GM12875 (cell line): ENCODE measurements at regions not wholly inside any gene's neighbourhood (a gene's known extent, or its start where the extent isn't known, plus 50 kb on each side); places are given as distances from the start of the nearest gene placed in this dataset.

Source experiments
- H3K4me3 ChIP-seq: one replicate; pipeline ENCODE4 v1.5.1; 2011; ENCODE audit warnings: low read depth, low read length, control low read depth
- CTCF ChIP-seq: IDR thresholded peaks from 2 replicates; pipeline ENCODE4 v1.5.1; 2011; ENCODE audit warnings: low read depth, mild to moderate bottlenecking, control low read depth, inconsistent platforms, low read length, moderate library complexity, borderline replicate concordance; ENCODE audit not compliant: insufficient read depth

GRCh38 chr7:41326616-41327015, 376.3 kb downstream of the INHBA start:
- no peak for TF ChIP-seq CTCF
- H3K4me3 ChIP-seq: no peak overlapping the region

- TF ChIP-seq CTCF: no peak
Observed at GRCh38 chr7:41323806-41324205, 379.1 kb downstream of the INHBA start.

GRCh38 chr7:41319581-41319980, 383.3 kb downstream of the INHBA start:
- no peak for TF ChIP-seq CTCF
- no peak overlapping the region for H3K4me3 ChIP-seq

More at GRCh38 chr7:41323806-41324205, 379.1 kb downstream of the INHBA start:
- no peak overlapping the region for H3K4me3 ChIP-seq

- no peak for TF ChIP-seq CTCF
- H3K4me3 ChIP-seq: no peak overlapping the region
Observed at GRCh38 chr7:41316410-41316809, 386.5 kb downstream of the INHBA start.

GRCh38 chr7:41315764-41316163, 387.1 kb downstream of the INHBA start:
- no peak overlapping the region for H3K4me3 ChIP-seq
- TF ChIP-seq CTCF: no peak

- no peak for TF ChIP-seq CTCF
- H3K4me3 ChIP-seq: no peak overlapping the region
Observed at GRCh38 chr7:41313171-41313570, 389.7 kb downstream of the INHBA start.

GRCh38 chr7:41312235-41312634, 390.7 kb downstream of the INHBA start:
- no peak overlapping the region for H3K4me3 ChIP-seq
- TF ChIP-seq CTCF: no peak
